ENCODE measurements at regions not wholly inside any gene's neighbourhood (a gene's known extent, or its start where the extent isn't known, plus 50 kb on each side); places are given as distances from the start of the nearest gene placed in this dataset.
"Not testable (repeated sequence)": the region's sequence is repeated elsewhere in the genome, so short reads cannot be mapped to it uniquely, and the experiment has no call there.

GRCh38 chr12:25705261-25705660 lies 152.2 kb upstream of the LMNTD1 start:
- Histone ChIP-seq H3K9ac (ENCODE audit: low read depth, low read length) (no peak overlapping the region), H3K4me2 (ENCODE audit: insufficient read depth, low read length) (no peak overlapping the region), H3K27me3 (ENCODE audit: insufficient read depth, low read length, poor library complexity) (no peaks in the 10 kb centered on the region), H3K9me3 (ENCODE audit: insufficient read depth, low read length, severe bottlenecking) (peaks cover 3% of the 10 kb centered on the region), H3K79me2 (ENCODE audit: insufficient read depth, low read length) (no peaks in the 10 kb centered on the region), H3K4me3 (ENCODE audit: low read depth in 1 of 2, low read length in 2 of 2) (no peak overlapping the region), H3K4me1 (ENCODE audit: insufficient read depth, low read length) (no peaks in the 10 kb centered on the region), H4K20me1 (ENCODE audit: insufficient read depth, low read length) (no peaks in the 10 kb centered on the region), H2AFZ (ENCODE audit: low read depth, low read length) (no peak overlapping the region; the same call in 1 of the 2 replicates), H3K27ac (ENCODE audit: low read length) (no peak overlapping the region), H3K36me3 (ENCODE audit: insufficient read depth, low read length) (no peaks in the 10 kb centered on the region)
- ATAC-seq (ENCODE audit: insufficient read depth, low read depth): no peak
- DNase-seq: no peak
- TF ChIP-seq, protein P1, sequence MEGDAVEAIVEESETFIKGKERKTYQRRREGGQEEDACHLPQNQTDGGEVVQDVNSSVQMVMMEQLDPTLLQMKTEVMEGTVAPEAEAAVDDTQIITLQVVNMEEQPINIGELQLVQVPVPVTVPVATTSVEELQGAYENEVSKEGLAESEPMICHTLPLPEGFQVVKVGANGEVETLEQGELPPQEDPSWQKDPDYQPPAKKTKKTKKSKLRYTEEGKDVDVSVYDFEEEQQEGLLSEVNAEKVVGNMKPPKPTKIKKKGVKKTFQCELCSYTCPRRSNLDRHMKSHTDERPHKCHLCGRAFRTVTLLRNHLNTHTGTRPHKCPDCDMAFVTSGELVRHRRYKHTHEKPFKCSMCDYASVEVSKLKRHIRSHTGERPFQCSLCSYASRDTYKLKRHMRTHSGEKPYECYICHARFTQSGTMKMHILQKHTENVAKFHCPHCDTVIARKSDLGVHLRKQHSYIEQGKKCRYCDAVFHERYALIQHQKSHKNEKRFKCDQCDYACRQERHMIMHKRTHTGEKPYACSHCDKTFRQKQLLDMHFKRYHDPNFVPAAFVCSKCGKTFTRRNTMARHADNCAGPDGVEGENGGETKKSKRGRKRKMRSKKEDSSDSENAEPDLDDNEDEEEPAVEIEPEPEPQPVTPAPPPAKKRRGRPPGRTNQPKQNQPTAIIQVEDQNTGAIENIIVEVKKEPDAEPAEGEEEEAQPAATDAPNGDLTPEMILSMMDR (IDR thresholded peaks at IDR 0.05; ENCODE audit: borderline replicate concordance, extremely low read depth, low read length, poor library complexity, severe bottlenecking): no peak
- no peak for TF ChIP-seq EZH2 (IDR thresholded peaks at IDR 0.05; ENCODE audit: borderline replicate concordance, low read depth, low read length, severe bottlenecking)

GRCh38 chr12:25706646-25707045 lies 153.6 kb upstream of the LMNTD1 start:
- H3K4me3 ChIP-seq (ENCODE audit: low read depth in 1 of 2, low read length in 2 of 2); ATAC-seq (ENCODE audit: insufficient read depth, low read depth); H3K79me2 ChIP-seq (ENCODE audit: insufficient read depth, low read length); H2AFZ ChIP-seq (ENCODE audit: low read depth, low read length); H3K36me3 ChIP-seq (ENCODE audit: insufficient read depth, low read length); DNase-seq; H3K4me1 ChIP-seq (ENCODE audit: insufficient read depth, low read length); H3K27ac ChIP-seq (ENCODE audit: low read length); H3K4me2 ChIP-seq (ENCODE audit: insufficient read depth, low read length); H3K27me3 ChIP-seq (ENCODE audit: insufficient read depth, low read length, poor library complexity); H4K20me1 ChIP-seq (ENCODE audit: insufficient read depth, low read length); H3K9me3 ChIP-seq (ENCODE audit: insufficient read depth, low read length, severe bottlenecking); H3K9ac ChIP-seq (ENCODE audit: low read depth, low read length): not testable (repeated sequence)

DNA sequence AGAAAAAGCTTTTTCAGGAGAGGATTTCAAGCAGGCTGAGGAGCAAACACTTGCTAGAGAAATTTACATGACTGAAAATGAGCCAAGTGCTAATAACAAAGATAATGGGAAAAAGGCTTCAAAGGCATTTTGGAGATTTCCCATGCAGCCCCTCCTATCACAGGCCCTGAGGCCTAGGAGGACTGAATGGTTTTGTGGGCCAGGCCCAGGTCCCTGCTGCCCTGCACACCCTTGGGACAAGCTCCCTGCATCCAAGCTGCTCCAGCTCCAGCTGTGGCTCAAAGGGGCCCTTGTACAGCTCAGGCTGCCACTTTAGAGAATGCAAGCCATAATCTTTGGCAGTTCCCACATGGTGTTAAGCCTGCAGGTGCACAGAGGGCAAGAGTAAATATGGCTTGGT lies 154.0 kb upstream of the LMNTD1 start:
- DNase-seq: no peak
- H3K4me3 ChIP-seq (ENCODE audit: low read depth in 1 of 2, low read length in 2 of 2): no peak overlapping the region
- no peak overlapping the region for H3K27ac ChIP-seq (ENCODE audit: low read length)
- H4K20me1 ChIP-seq (ENCODE audit: insufficient read depth, low read length): no peaks in the 10 kb centered on the region
- no peak for ATAC-seq (ENCODE audit: insufficient read depth, low read depth)
- no peak overlapping the region for H3K9ac ChIP-seq (ENCODE audit: low read depth, low read length)
- TF ChIP-seq EZH2 (IDR thresholded peaks at IDR 0.05; ENCODE audit: borderline replicate concordance, low read depth, low read length, severe bottlenecking): no peak
- TF ChIP-seq, protein P1 (IDR thresholded peaks at IDR 0.05; ENCODE audit: borderline replicate concordance, extremely low read depth, low read length, poor library complexity, severe bottlenecking): no peak
- H3K4me1 ChIP-seq (ENCODE audit: insufficient read depth, low read length): no peaks in the 10 kb centered on the region
- H3K4me2 ChIP-seq (ENCODE audit: insufficient read depth, low read length): no peak overlapping the region
- no peak overlapping the region for H2AFZ ChIP-seq (ENCODE audit: low read depth, low read length)
- no peaks in the 10 kb centered on the region for H3K79me2 ChIP-seq (ENCODE audit: insufficient read depth, low read length)
- H3K27me3 ChIP-seq (ENCODE audit: insufficient read depth, low read length, poor library complexity): no peaks in the 10 kb centered on the region
- H3K9me3 ChIP-seq (ENCODE audit: insufficient read depth, low read length, severe bottlenecking): peaks cover 3% of the 10 kb centered on the region
- H3K36me3 ChIP-seq (ENCODE audit: insufficient read depth, low read length): no peaks in the 10 kb centered on the region

- H3K4me3 ChIP-seq (ENCODE audit: low read depth in 1 of 2, low read length in 2 of 2): no peak overlapping the region
- H3K27ac ChIP-seq (ENCODE audit: low read length): no peak overlapping the region
- TF ChIP-seq, protein P1 (IDR thresholded peaks at IDR 0.05; ENCODE audit: borderline replicate concordance, extremely low read depth, low read length, poor library complexity, severe bottlenecking): no peak
- no peak for TF ChIP-seq EZH2 (IDR thresholded peaks at IDR 0.05; ENCODE audit: borderline replicate concordance, low read depth, low read length, severe bottlenecking)
- no peak for ATAC-seq (ENCODE audit: insufficient read depth, low read depth)
- DNase-seq: no peak
- H4K20me1 ChIP-seq (ENCODE audit: insufficient read depth, low read length): no peaks in the 10 kb centered on the region
- no peak overlapping the region for H3K9ac ChIP-seq (ENCODE audit: low read depth, low read length)
- no peak overlapping the region for H2AFZ ChIP-seq (ENCODE audit: low read depth, low read length)
- H3K27me3 ChIP-seq (ENCODE audit: insufficient read depth, low read length, poor library complexity): no peaks in the 10 kb centered on the region
- no peaks in the 10 kb centered on the region for H3K36me3 ChIP-seq (ENCODE audit: insufficient read depth, low read length)
- no peaks in the 10 kb centered on the region for H3K79me2 ChIP-seq (ENCODE audit: insufficient read depth, low read length)
- peaks cover 3% of the 10 kb centered on the region for H3K9me3 ChIP-seq (ENCODE audit: insufficient read depth, low read length, severe bottlenecking)
- no peaks in the 10 kb centered on the region for H3K4me1 ChIP-seq (ENCODE audit: insufficient read depth, low read length)
- H3K4me2 ChIP-seq (ENCODE audit: insufficient read depth, low read length): no peak overlapping the region
These were observed 155.6 kb upstream of the LMNTD1 start for GRCh38 chr12:25708661-25709060.

Data from DND-41 (cell line).